ENCODE measurements at regions not wholly inside any gene's neighbourhood (a gene's known extent, or its start where the extent isn't known, plus 50 kb on each side); places are given as distances from the start of the nearest gene placed in this dataset.

DNA sequence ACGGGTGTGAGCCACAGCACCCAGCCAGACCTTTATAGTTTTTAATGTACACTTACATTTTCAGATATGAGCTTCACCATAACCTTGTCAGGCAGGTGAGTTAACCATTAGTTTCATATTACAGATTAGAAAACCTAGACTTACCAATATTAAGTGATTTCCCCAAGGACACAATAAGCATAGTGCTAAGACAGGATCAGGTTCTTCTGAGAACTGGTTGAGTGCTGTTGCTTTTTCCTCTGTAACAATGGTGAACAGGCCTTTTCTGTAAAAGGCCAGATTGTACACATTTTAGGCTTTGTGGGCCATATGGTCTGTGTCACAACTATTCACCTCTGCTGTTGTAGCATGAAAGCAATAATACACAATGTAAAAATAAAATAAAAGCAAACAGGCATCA is 332.0 kb downstream of the PIK3C3 start:
- no peaks in the 10 kb centered on the region for H3K4me1 ChIP-seq (ENCODE audit: control insufficient read depth, insufficient read depth, low read length)
- H3K9me3 ChIP-seq (ENCODE audit: control insufficient read depth, low read length) = no peaks in the 10 kb centered on the region
- WGBS, 2 experiments = 89 to 97% methylated on average over 1 of the region's 1 CpG
- no peaks in the 10 kb centered on the region for H3K36me3 ChIP-seq (ENCODE audit: control insufficient read depth, insufficient read depth, low read length)
- no peak overlapping the region for H3K27ac ChIP-seq (ENCODE audit: insufficient read depth, low read depth, low read length, poor library complexity, severe bottlenecking)
- H3K27me3 ChIP-seq (ENCODE audit: control insufficient read depth, insufficient read depth, low read length, poor library complexity, severe bottlenecking) = no peaks in the 10 kb centered on the region
- no peak overlapping the region for H3K4me3 ChIP-seq (ENCODE audit: insufficient read depth, low read depth, low read length)

DNA sequence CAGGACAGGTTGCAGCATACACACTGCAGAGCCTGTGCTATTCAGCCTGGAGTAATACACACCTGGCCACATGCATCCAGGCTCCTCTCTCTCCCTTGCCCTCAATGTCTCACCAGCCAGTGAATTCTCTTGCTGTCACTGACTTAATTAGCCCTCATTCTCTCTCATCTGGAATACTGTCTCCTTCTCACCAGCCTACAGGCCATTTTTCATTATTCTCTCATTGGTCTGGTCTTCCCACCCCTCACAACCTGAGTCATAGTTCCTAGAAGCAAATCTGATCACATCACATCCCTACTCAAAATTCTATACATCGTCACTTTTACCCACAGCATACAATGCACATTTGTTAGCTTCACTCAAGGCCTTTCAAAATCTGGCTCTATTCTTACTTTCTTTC is 333.1 kb downstream of the PIK3C3 start:
- no peaks in the 10 kb centered on the region for H3K4me1 ChIP-seq (ENCODE audit: control insufficient read depth, insufficient read depth, low read length)
- 90 to 96% methylated on average over 1 of the region's 1 CpG for whole genome bisulfite sequencing, 2 experiments
- H3K27ac ChIP-seq (ENCODE audit: insufficient read depth, low read depth, low read length, poor library complexity, severe bottlenecking) = no peak overlapping the region
- H3K27me3 ChIP-seq (ENCODE audit: control insufficient read depth, insufficient read depth, low read length, poor library complexity, severe bottlenecking) = no peaks in the 10 kb centered on the region
- no peaks in the 10 kb centered on the region for H3K36me3 ChIP-seq (ENCODE audit: control insufficient read depth, insufficient read depth, low read length)
- no peak overlapping the region for H3K4me3 ChIP-seq (ENCODE audit: insufficient read depth, low read depth, low read length)
- no peaks in the 10 kb centered on the region for H3K9me3 ChIP-seq (ENCODE audit: control insufficient read depth, low read length)

DNA sequence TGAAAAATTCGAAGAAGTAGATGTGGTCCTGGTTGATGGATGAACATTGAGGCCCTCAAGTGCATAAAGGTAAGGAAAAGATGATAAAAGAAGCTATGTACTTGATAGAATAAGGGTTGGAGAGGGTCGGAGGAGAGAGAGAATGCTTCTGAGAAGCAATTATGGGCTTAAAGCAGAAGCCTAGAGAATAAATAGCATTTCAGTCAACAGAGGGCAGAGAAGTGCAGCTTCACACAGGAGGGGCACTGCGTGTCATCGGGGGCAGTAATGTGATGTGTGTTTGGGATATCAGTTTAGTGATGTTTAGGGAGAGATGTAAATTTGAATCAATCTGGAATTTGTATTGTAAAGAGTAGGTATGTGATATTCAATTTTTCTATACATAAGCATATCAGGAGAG is 334.5 kb downstream of the PIK3C3 start:
- WGBS, 2 experiments = 78 to 85% methylated on average over 4 of the region's 4 CpGs
- H3K4me1 ChIP-seq (ENCODE audit: control insufficient read depth, insufficient read depth, low read length) = no peaks in the 10 kb centered on the region
- no peaks in the 10 kb centered on the region for H3K27me3 ChIP-seq (ENCODE audit: control insufficient read depth, insufficient read depth, low read length, poor library complexity, severe bottlenecking)
- no peak overlapping the region for H3K27ac ChIP-seq (ENCODE audit: insufficient read depth, low read depth, low read length, poor library complexity, severe bottlenecking)
- H3K9me3 ChIP-seq (ENCODE audit: control insufficient read depth, low read length) = no peaks in the 10 kb centered on the region
- no peaks in the 10 kb centered on the region for H3K36me3 ChIP-seq (ENCODE audit: control insufficient read depth, insufficient read depth, low read length)
- no peak overlapping the region for H3K4me3 ChIP-seq (ENCODE audit: insufficient read depth, low read depth, low read length)

DNA sequence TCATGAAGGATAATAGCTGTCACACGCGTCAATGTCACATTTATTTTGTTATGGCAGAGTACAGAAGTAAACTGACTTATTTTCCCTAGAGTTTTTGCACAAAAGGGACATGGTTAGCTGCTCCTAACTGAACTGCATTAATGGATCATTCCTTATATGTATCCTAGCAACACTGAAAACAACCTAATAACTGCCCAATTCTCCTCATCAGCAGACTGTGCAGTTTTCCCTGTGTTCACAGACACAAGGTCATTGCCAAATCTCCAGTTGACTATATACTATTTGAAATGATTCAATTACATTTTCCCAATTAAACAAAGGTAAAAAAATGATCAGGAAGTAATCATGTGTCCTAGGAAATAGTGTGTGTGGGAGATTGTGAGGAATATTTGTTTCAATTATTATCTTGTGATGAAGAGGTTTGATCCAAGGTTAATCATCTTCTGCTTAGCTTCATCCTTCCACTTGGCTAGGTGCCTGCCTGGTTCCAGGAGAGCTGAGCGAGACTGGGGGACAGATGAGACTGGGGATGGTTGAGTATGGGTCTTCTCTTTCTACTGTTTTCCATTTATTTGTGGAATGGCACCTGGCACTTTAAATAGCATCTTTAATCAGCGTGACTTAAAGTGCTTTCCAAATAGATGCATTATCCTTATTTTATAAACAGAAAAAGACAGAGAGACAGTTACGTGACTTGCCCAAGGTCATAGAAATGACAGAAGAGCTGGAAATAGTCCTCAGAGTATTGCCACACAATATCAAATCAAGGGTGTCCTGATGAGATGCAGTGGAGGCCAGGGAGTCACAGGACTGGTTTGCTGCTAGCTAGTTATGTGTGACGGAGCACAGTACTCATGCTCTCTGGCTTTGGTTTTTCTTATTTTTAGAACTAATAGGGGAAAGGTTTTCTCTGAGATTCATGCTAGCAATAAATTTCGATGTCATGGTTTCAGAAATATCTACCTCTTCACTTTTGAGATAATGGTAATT is 335.6 kb downstream of the PIK3C3 start:
- WGBS, 2 experiments = 86 to 90% methylated on average over 7 of the region's 7 CpGs
- no peak overlapping the region for H3K4me3 ChIP-seq (ENCODE audit: insufficient read depth, low read depth, low read length)
- H3K27me3 ChIP-seq (ENCODE audit: control insufficient read depth, insufficient read depth, low read length, poor library complexity, severe bottlenecking) = no peaks in the 10 kb centered on the region
- H3K4me1 ChIP-seq (ENCODE audit: control insufficient read depth, insufficient read depth, low read length) = no peaks in the 10 kb centered on the region
- no peaks in the 10 kb centered on the region for H3K9me3 ChIP-seq (ENCODE audit: control insufficient read depth, low read length)
- no peak overlapping the region for H3K27ac ChIP-seq (ENCODE audit: insufficient read depth, low read depth, low read length, poor library complexity, severe bottlenecking)
- no peaks in the 10 kb centered on the region for H3K36me3 ChIP-seq (ENCODE audit: control insufficient read depth, insufficient read depth, low read length)

GRCh38 chr18:42292654-42293053 is 337.6 kb downstream of the PIK3C3 start:
- H3K4me1 ChIP-seq (ENCODE audit: control insufficient read depth, insufficient read depth, low read length) = no peaks in the 10 kb centered on the region
- no peaks in the 10 kb centered on the region for H3K36me3 ChIP-seq (ENCODE audit: control insufficient read depth, insufficient read depth, low read length)
- 100% methylated on average over 2 of the region's 2 CpGs; no CpG with 5 or more reads in 1 of the 2 experiments for WGBS, 2 experiments
- no peak overlapping the region for H3K27ac ChIP-seq (ENCODE audit: insufficient read depth, low read depth, low read length, poor library complexity, severe bottlenecking)
- H3K9me3 ChIP-seq (ENCODE audit: control insufficient read depth, low read length) = no peaks in the 10 kb centered on the region
- H3K4me3 ChIP-seq (ENCODE audit: insufficient read depth, low read depth, low read length) = no peak overlapping the region
- no peaks in the 10 kb centered on the region for H3K27me3 ChIP-seq (ENCODE audit: control insufficient read depth, insufficient read depth, low read length, poor library complexity, severe bottlenecking)

GRCh38 chr18:42296192-42296591 is 341.2 kb downstream of the PIK3C3 start:
- WGBS, 2 experiments = 91 to 100% methylated on average over 1 of the region's 1 CpG
- H3K27ac ChIP-seq (ENCODE audit: insufficient read depth, low read depth, low read length, poor library complexity, severe bottlenecking) = no peak overlapping the region
- H3K4me3 ChIP-seq (ENCODE audit: insufficient read depth, low read depth, low read length) = no peak overlapping the region
- no peaks in the 10 kb centered on the region for H3K4me1 ChIP-seq (ENCODE audit: control insufficient read depth, insufficient read depth, low read length)
- H3K27me3 ChIP-seq (ENCODE audit: control insufficient read depth, insufficient read depth, low read length, poor library complexity, severe bottlenecking) = no peaks in the 10 kb centered on the region
- no peaks in the 10 kb centered on the region for H3K36me3 ChIP-seq (ENCODE audit: control insufficient read depth, insufficient read depth, low read length)
- no peaks in the 10 kb centered on the region for H3K9me3 ChIP-seq (ENCODE audit: control insufficient read depth, low read length)

GRCh38 chr18:42296723-42297122 is 341.7 kb downstream of the PIK3C3 start:
- Histone ChIP-seq H3K4me3 (ENCODE audit: insufficient read depth, low read depth, low read length) (no peak overlapping the region), H3K27ac (ENCODE audit: insufficient read depth, low read depth, low read length, poor library complexity, severe bottlenecking) (no peak overlapping the region)

GRCh38 chr18:42298759-42299675 is 344.0 kb downstream of the PIK3C3 start:
- no peaks in the 10 kb centered on the region for H3K4me1 ChIP-seq (ENCODE audit: control insufficient read depth, insufficient read depth, low read length)
- H3K27me3 ChIP-seq (ENCODE audit: control insufficient read depth, insufficient read depth, low read length, poor library complexity, severe bottlenecking) = no peaks in the 10 kb centered on the region
- H3K36me3 ChIP-seq (ENCODE audit: control insufficient read depth, insufficient read depth, low read length) = no peaks in the 10 kb centered on the region
- no peak overlapping the region for H3K4me3 ChIP-seq (ENCODE audit: insufficient read depth, low read depth, low read length)
- H3K27ac ChIP-seq (ENCODE audit: insufficient read depth, low read depth, low read length, poor library complexity, severe bottlenecking) = no peak overlapping the region
- 60 to 63% methylated on average over 15 of the region's 15 CpGs for WGBS, 2 experiments
- H3K9me3 ChIP-seq (ENCODE audit: control insufficient read depth, low read length) = no peaks in the 10 kb centered on the region

More at GRCh38 chr18:42296723-42297122, 341.7 kb downstream of the PIK3C3 start:
- Histone ChIP-seq H3K4me1 (ENCODE audit: control insufficient read depth, insufficient read depth, low read length) (no peaks in the 10 kb centered on the region), H3K36me3 (ENCODE audit: control insufficient read depth, insufficient read depth, low read length) (no peaks in the 10 kb centered on the region), H3K27me3 (ENCODE audit: control insufficient read depth, insufficient read depth, low read length, poor library complexity, severe bottlenecking) (no peaks in the 10 kb centered on the region), H3K9me3 (ENCODE audit: control insufficient read depth, low read length) (no peaks in the 10 kb centered on the region)

- no peaks in the 10 kb centered on the region for H3K36me3 ChIP-seq (ENCODE audit: control insufficient read depth, insufficient read depth, low read length)
- no peak overlapping the region for H3K4me3 ChIP-seq (ENCODE audit: insufficient read depth, low read depth, low read length)
- peaks cover 3% of the 10 kb centered on the region for H3K4me1 ChIP-seq (ENCODE audit: control insufficient read depth, insufficient read depth, low read length)
- WGBS, 2 experiments = 71 to 100% methylated on average over 2 to 3 of the region's 3 CpGs
- H3K27me3 ChIP-seq (ENCODE audit: control insufficient read depth, insufficient read depth, low read length, poor library complexity, severe bottlenecking) = no peaks in the 10 kb centered on the region
- no peak overlapping the region for H3K27ac ChIP-seq (ENCODE audit: insufficient read depth, low read depth, low read length, poor library complexity, severe bottlenecking)
- H3K9me3 ChIP-seq (ENCODE audit: control insufficient read depth, low read length) = no peaks in the 10 kb centered on the region
These were observed 351.0 kb downstream of the PIK3C3 start for GRCh38 chr18:42305869-42306593.
